Loucy (cell line): ENCODE measurements at regions not wholly inside any gene's neighbourhood (a gene's known extent, or its start where the extent isn't known, plus 50 kb on each side); places are given as distances from the start of the nearest gene placed in this dataset.

Experiments
- EZH2phosphoT487 ChIP-seq: fragments of 200-600 bp; IDR thresholded peaks from 2 replicates; pipeline ENCODE4 v1.6.1; 2018; ENCODE audit warnings: antibody characterized with exemption, mild to moderate bottlenecking, moderate library complexity, borderline replicate concordance
- TF ChIP-seq, protein P1 (sequence below): fragments of 200-600 bp; sonication (generic); conservative IDR thresholded peaks from 2 replicates; pipeline ENCODE4 v1.5.1; 2014; ENCODE audit warnings: mild to moderate bottlenecking, antibody characterized with exemption, low read length

DNA sequence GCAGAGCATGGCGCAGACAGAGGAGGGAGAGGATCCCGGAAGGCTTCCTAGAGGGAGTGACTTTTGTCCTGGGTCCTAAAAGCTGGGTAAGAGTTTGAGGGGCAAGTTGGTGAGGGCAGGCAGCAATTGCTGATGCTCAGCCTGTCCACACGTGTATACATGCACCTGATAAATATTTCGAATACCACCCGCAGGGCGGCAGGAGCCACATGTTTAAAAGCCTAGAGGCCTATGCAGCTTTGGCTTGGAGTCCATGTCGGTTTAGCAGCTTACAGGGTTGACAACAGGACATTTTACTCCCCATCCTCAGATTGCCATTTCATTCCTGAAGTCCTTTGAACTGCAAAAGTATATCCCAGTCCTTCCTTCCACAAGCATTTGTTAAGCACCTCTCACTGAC is 99.1 kb downstream of the KATNIP start:
- TF ChIP-seq, protein P1, sequence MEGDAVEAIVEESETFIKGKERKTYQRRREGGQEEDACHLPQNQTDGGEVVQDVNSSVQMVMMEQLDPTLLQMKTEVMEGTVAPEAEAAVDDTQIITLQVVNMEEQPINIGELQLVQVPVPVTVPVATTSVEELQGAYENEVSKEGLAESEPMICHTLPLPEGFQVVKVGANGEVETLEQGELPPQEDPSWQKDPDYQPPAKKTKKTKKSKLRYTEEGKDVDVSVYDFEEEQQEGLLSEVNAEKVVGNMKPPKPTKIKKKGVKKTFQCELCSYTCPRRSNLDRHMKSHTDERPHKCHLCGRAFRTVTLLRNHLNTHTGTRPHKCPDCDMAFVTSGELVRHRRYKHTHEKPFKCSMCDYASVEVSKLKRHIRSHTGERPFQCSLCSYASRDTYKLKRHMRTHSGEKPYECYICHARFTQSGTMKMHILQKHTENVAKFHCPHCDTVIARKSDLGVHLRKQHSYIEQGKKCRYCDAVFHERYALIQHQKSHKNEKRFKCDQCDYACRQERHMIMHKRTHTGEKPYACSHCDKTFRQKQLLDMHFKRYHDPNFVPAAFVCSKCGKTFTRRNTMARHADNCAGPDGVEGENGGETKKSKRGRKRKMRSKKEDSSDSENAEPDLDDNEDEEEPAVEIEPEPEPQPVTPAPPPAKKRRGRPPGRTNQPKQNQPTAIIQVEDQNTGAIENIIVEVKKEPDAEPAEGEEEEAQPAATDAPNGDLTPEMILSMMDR: no peak
- TF ChIP-seq EZH2phosphoT487: no peak
